HCT116 (cell line): ENCODE measurements at regions not wholly inside any gene's neighbourhood (a gene's known extent, or its start where the extent isn't known, plus 50 kb on each side); places are given as distances from the start of the nearest gene placed in this dataset.

Source experiments
- ATAC-seq: fragments of 200-7000 bp; cut with Tn5 transposase; 2 replicates; pipeline ENCODE4 v1.9.1; 2020; ENCODE audit warnings: mild to moderate bottlenecking, moderate library complexity
- BruUV-seq: library from RNA; stranded (reverse); fragments of 400-500 nt; replicated peaks from 2 replicates; lab custom pipeline; 2021; lab: Mats Ljungman, UMichigan
- CTCF ChIA-PET: fragments of 300-600 bp; sonication (Branson Sonifier 250); formaldehyde crosslinking; loops from one replicate; lab custom pipeline; 2021; ENCODE audit warnings: antibody characterized with exemption; lab: Charles Lee
- POLR2A ChIA-PET: fragments of 300-600, 350-600 bp; sonication (Branson Sonifier 250); formaldehyde crosslinking; loops from one replicate; lab custom pipeline; 2021; ENCODE audit warnings: antibody characterized with exemption; lab: Charles Lee
- RAD21 ChIA-PET, 2 experiments: fragments of 300-600 bp; sonication (Branson Sonifier 250); formaldehyde crosslinking; loops; one replicate each; lab custom pipeline; 2023; ENCODE audit warnings: low total read pairs in 2 of 2; ENCODE audit not compliant: uncharacterized antibody in 2 of 2, unreplicated experiment in 2 of 2, low non-redundant PET in 1 of 2; lab: Charles Lee
- DNase-seq: peaks from one replicate; pipeline ENCODE4 v3.0.0-alpha.2; 2010; ENCODE audit warnings: low read depth, low spot score
- H2AFZ ChIP-seq: fragments of 200-600 bp; shearing (Covaris generic), sonication (generic); 2 replicates; pipeline ENCODE4 v1.6.1; 2017; ENCODE audit warnings: low read depth, mixed run types, mixed read lengths, antibody characterized with exemption, low read length; ENCODE audit not compliant: poor library complexity, severe bottlenecking
- H3K27ac ChIP-seq: 2 replicates; pipeline ENCODE4 v1.5.1; 2012; ENCODE audit warnings: low read depth, low read length
- H3K27me3 ChIP-seq: fragments of 200-600 bp; sonication (generic); 2 replicates; pipeline ENCODE4 v1.6.1; 2016; ENCODE audit warnings: mixed run types, low read length, mixed read lengths; ENCODE audit not compliant: insufficient read depth
- H3K36me3 ChIP-seq, 2 experiments: fragments of 200-500 bp in 1 of 2; fragments of 200-600 bp in 1 of 2; sonication (Bioruptor generic) in 1 of 2; sonication (generic) in 1 of 2; 2 replicates each; pipeline versions ENCODE4 v1.5.1 to v1.6.1; 2014 to 2016; ENCODE audit warnings: low read length in 2 of 2, inconsistent platforms in 1 of 2, mixed read lengths in 1 of 2, mixed run types in 1 of 2; ENCODE audit not compliant: insufficient read depth in 2 of 2, control insufficient read depth in 1 of 2
- H3K4me1 ChIP-seq, 2 experiments: fragments of 200-600 bp in 1 of 2; sonication (generic) in 1 of 2; 2 replicates each; pipeline versions ENCODE4 v1.5.1 to v1.6.1; 2012 to 2017; ENCODE audit warnings: low read length in 2 of 2, inconsistent platforms in 1 of 2, mild to moderate bottlenecking in 1 of 2, mixed read lengths in 1 of 2, mixed run types in 1 of 2, moderate library complexity in 1 of 2; ENCODE audit not compliant: insufficient read depth in 2 of 2, control insufficient read depth in 1 of 2
- H3K4me2 ChIP-seq: fragments of 200-600 bp; sonication (generic); 2 replicates; pipeline ENCODE4 v1.6.1; 2017; ENCODE audit warnings: mixed run types, low read length, mixed read lengths
- H3K4me3 ChIP-seq, 2 experiments: fragments of 200-600 bp in 1 of 2; sonication (generic) in 1 of 2; replicated peaks in 1 of 2; 2 replicates each; pipeline ENCODE4 v1.5.1; 2011 to 2016; ENCODE audit warnings: low read length in 2 of 2, control low read depth in 1 of 2, low read depth in 1 of 2, mild to moderate bottlenecking in 1 of 2, mixed read lengths in 1 of 2, mixed run types in 1 of 2
- H3K79me2 ChIP-seq: fragments of 200-600 bp; sonication (generic); 2 replicates; pipeline ENCODE4 v1.6.1; 2017; ENCODE audit warnings: mild to moderate bottlenecking, mixed run types, low read length, moderate library complexity, mixed read lengths; ENCODE audit not compliant: insufficient read depth
- H3K9ac ChIP-seq: fragments of 200-600 bp; sonication (generic); 2 replicates; pipeline ENCODE4 v1.6.1; 2016; ENCODE audit warnings: low read length, mixed read lengths
- H3K9me2 ChIP-seq: fragments of 200-600 bp; sonication (generic), shearing (Covaris generic); 2 replicates; pipeline ENCODE4 v1.6.1; 2017; ENCODE audit warnings: mixed run types, mild to moderate bottlenecking, moderate library complexity; ENCODE audit not compliant: insufficient read depth
- H3K9me3 ChIP-seq, 2 experiments: fragments of 200-500 bp in 1 of 2; fragments of 200-600 bp in 1 of 2; sonication (Bioruptor generic) in 1 of 2; sonication (generic) in 1 of 2; 2 replicates each; pipeline ENCODE4 v1.6.1; 2014 to 2017; ENCODE audit warnings: low read length in 2 of 2, mixed read lengths in 2 of 2, inconsistent platforms in 1 of 2, low read depth in 1 of 2, mild to moderate bottlenecking in 1 of 2, mixed run types in 1 of 2, moderate library complexity in 1 of 2; ENCODE audit not compliant: control insufficient read depth in 1 of 2, insufficient read depth in 1 of 2
- H4K20me1 ChIP-seq: fragments of 200-600 bp; sonication (generic), shearing (Covaris generic); 2 replicates; pipeline ENCODE4 v1.6.1; 2017; ENCODE audit warnings: mixed run types, mild to moderate bottlenecking, moderate library complexity; ENCODE audit not compliant: insufficient read depth
- ELF1 ChIP-seq: IDR thresholded peaks from 2 replicates; pipeline ENCODE4 v1.6.1; 2012; ENCODE audit warnings: low read depth, borderline replicate concordance
- POLR2A ChIP-seq: IDR thresholded peaks from 2 replicates; pipeline ENCODE4 v1.7.0; 2011; ENCODE audit warnings: borderline replicate concordance; ENCODE audit not compliant: insufficient read depth, insufficient read length; ENCODE audit errors: extremely low read depth
- REST ChIP-seq: IDR thresholded peaks from 2 replicates; pipeline ENCODE4 v1.6.1; 2012; ENCODE audit warnings: low read depth
- TCF7L2 ChIP-seq: IDR thresholded peaks from 2 replicates; pipeline ENCODE4 v1.7.0; 2011; ENCODE audit warnings: borderline replicate concordance, inconsistent platforms; ENCODE audit not compliant: insufficient read depth, insufficient read length; ENCODE audit errors: extremely low read depth
- ZFX ChIP-seq: fragments of 450-650 bp; IDR thresholded peaks from 2 replicates; pipeline ENCODE4 v1.6.1; 2017
- intact Hi-C: fragments of 100-400 bp; cut with micrococcal nuclease; formaldehyde crosslinking; loops from 2 replicates; pipeline ENCODE4 v1.10.0; 2022

GRCh38 chr10:122754491-122755235 lies 55.0 kb upstream of the C10orf120 start:
- H3K4me3 ChIP-seq: no peak overlapping the region
- no peak for ATAC-seq
- POLR2A ChIA-PET: no interaction called here

More at GRCh38 chr10:122754491-122755235, 55.0 kb upstream of the C10orf120 start:
- no peaks in the 10 kb centered on the region for H3K36me3 ChIP-seq
- no peaks in the 10 kb centered on the region for H3K4me1 ChIP-seq
- DNase-seq: no peak
- TF ChIP-seq ZFX: no peak
- TF ChIP-seq TCF7L2: no peak
- TF ChIP-seq POLR2A: no peak
- no peak for TF ChIP-seq REST
- TF ChIP-seq ELF1: no peak
- H3K9me3 ChIP-seq: peaks cover 5 to 12% of the 10 kb centered on the region in 2 experiments; a peak in 3 of 4 replicates
- RAD21 ChIA-PET: no interaction called here
- H2AFZ ChIP-seq: no peak overlapping the region
- no peak overlapping the region for H3K9ac ChIP-seq
- no TSS peak for BruUV-seq
- H3K79me2 ChIP-seq: no peaks in the 10 kb centered on the region
- no peak overlapping the region for H3K27ac ChIP-seq
- no peak overlapping the region for H3K4me2 ChIP-seq
- no peaks in the 10 kb centered on the region for H3K9me2 ChIP-seq
- H3K27me3 ChIP-seq: peaks cover 31% of the 10 kb centered on the region
- CTCF ChIA-PET: no interaction called here
- no peaks in the 10 kb centered on the region for H4K20me1 ChIP-seq
- intact Hi-C loops: no loop called here
